ENCODE measurements at regions not wholly inside any gene's neighbourhood (a gene's known extent, or its start where the extent isn't known, plus 50 kb on each side); places are given as distances from the start of the nearest gene placed in this dataset.

DNA sequence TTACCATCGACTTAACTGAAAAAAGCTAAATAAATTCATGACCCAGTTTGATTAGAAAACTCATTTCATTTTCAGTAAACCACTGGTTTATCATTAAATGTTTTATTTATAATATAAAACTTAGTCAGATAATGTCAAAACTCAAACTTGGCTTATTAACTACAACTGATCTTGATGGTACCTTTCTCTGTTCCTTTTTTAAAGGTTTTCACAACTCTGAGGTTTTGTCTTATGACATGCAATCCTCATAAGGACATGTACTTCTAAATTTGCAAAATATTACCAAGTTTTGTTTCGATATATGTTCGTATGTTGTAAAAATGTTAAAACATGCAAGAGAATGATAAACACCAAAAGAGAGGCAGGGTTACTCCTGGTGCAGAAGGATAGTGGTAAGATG is 82.5 kb upstream of the PDE10A start:
- Histone ChIP-seq H3K27me3 (ENCODE audit: control insufficient read depth in 2 of 2, insufficient read depth in 2 of 2, low read length in 2 of 2) (no peaks in the 10 kb centered on the region), H3K36me3 (ENCODE audit: control insufficient read depth in 2 of 2, extremely low read depth in 1 of 2, insufficient read depth in 2 of 2, low read length in 2 of 2) (no peaks in the 10 kb centered on the region), H3K9me1 (replicated peaks; ENCODE audit: control insufficient read depth, extremely low read depth, insufficient read depth, low read length) (no peaks in the 10 kb centered on the region), H3K9ac (replicated peaks; ENCODE audit: extremely low read depth, insufficient read depth, low read length) (no peak overlapping the region), H4K20me1 (replicated peaks; ENCODE audit: control insufficient read depth, extremely low read depth, insufficient read depth, low read length) (no peaks in the 10 kb centered on the region), H3K9me3 (replicated peaks; ENCODE audit: control insufficient read depth, insufficient read depth, low read length) (no peaks in the 10 kb centered on the region), H3K79me2 (ENCODE audit: control insufficient read depth, insufficient read depth, low read length) (no peaks in the 10 kb centered on the region), H2AFZ (ENCODE audit: low read depth, low read length) (no peak overlapping the region), H3K4me1 (ENCODE audit: control insufficient read depth, extremely low read depth, insufficient read depth, low read length) (no peaks in the 10 kb centered on the region), H3K27ac (ENCODE audit: insufficient read depth, low read depth, low read length) (no peak overlapping the region), H3K4me3 (replicated peaks in 1 of 3; ENCODE audit: insufficient read depth in 1 of 3, low read depth in 1 of 3, low read length in 3 of 3) (no peak overlapping the region), H3K4me2 (ENCODE audit: insufficient read depth, low read length) (no peak overlapping the region)
- ChIA-PET CTCF (interaction anchor here (1.1 to 2.6 kb wide), 4 partner anchors 16 to 305 kb away, joined by 3 to 17 read pairs (median 10); no protein-coding TSS in a partner anchor), POLR2A (no interaction called here)
- TF ChIP-seq FOS (IDR thresholded peaks at IDR 0.05; ENCODE audit: borderline replicate concordance, insufficient read depth, low read length) (no peak), GATA2 (IDR thresholded peaks at IDR 0.05; ENCODE audit: insufficient read depth, insufficient read length, low read depth, low read length) (no peak), JUN (IDR thresholded peaks at IDR 0.05; ENCODE audit: borderline replicate concordance, insufficient read depth, insufficient read length, low read depth) (no peak), POLR2A (IDR thresholded peaks at IDR 0.05; ENCODE audit: low read depth, low read length) (no peak), POLR2AphosphoS5 (IDR thresholded peaks at IDR 0.05; ENCODE audit: insufficient read depth, low read depth, low read length) (no peak), MYC (IDR thresholded peaks at IDR 0.05; ENCODE audit: low read depth, low read length) (no peak)
- TF ChIP-seq, protein P1, sequence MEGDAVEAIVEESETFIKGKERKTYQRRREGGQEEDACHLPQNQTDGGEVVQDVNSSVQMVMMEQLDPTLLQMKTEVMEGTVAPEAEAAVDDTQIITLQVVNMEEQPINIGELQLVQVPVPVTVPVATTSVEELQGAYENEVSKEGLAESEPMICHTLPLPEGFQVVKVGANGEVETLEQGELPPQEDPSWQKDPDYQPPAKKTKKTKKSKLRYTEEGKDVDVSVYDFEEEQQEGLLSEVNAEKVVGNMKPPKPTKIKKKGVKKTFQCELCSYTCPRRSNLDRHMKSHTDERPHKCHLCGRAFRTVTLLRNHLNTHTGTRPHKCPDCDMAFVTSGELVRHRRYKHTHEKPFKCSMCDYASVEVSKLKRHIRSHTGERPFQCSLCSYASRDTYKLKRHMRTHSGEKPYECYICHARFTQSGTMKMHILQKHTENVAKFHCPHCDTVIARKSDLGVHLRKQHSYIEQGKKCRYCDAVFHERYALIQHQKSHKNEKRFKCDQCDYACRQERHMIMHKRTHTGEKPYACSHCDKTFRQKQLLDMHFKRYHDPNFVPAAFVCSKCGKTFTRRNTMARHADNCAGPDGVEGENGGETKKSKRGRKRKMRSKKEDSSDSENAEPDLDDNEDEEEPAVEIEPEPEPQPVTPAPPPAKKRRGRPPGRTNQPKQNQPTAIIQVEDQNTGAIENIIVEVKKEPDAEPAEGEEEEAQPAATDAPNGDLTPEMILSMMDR (IDR thresholded peaks at IDR 0.05; ENCODE audit: extremely low read depth in 1 of 2, insufficient read depth in 1 of 2, low read depth in 1 of 2, low read length in 2 of 2), result no peak
- TF ChIP-seq, protein P2, sequence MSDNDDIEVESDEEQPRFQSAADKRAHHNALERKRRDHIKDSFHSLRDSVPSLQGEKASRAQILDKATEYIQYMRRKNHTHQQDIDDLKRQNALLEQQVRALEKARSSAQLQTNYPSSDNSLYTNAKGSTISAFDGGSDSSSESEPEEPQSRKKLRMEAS (IDR thresholded peaks at IDR 0.05; ENCODE audit: insufficient read depth, insufficient read length), result no peak
- dilution Hi-C loops (cut with MboI; ENCODE audit: extremely low pct_ligation_motif_present, low sequenced_read_pairs), result no loop called here
- BruUV-seq (replicated peaks), result no TSS peak
- FAIRE-seq, result no peak
- intact Hi-C loops (cut with micrococcal nuclease), result no loop called here
- DNase-seq (ENCODE audit: low read depth, low spot score), result no peak

All from endothelial cell of umbilical vein (primary cell).